H9 (cell line): ENCODE measurements at regions not wholly inside any gene's neighbourhood (a gene's known extent, or its start where the extent isn't known, plus 50 kb on each side); places are given as distances from the start of the nearest gene placed in this dataset.
"Not testable (repeated sequence)": the region's sequence is repeated elsewhere in the genome, so short reads cannot be mapped to it uniquely, and the experiment has no call there.

Experiments
- DNase-seq: peaks from one replicate; pipeline ENCODE4 v3.0.0-alpha.2; 2017
- H2AFZ ChIP-seq: one replicate; pipeline ENCODE4 v1.6.1; 2013; ENCODE audit warnings: mild to moderate bottlenecking, low read length, control low read depth, moderate library complexity
- H2AK5ac ChIP-seq: 2 replicates; pipeline ENCODE4 v1.6.1; 2013; ENCODE audit warnings: low read length, control low read depth, mixed read lengths; ENCODE audit not compliant: insufficient read length
- H2BK120ac ChIP-seq: one replicate; pipeline ENCODE4 v1.6.1; 2013; ENCODE audit warnings: low read depth, mild to moderate bottlenecking, low read length, control low read depth, inconsistent platforms; ENCODE audit not compliant: poor library complexity, severe bottlenecking
- H2BK12ac ChIP-seq: 2 replicates; pipeline ENCODE4 v1.6.1; 2013; ENCODE audit warnings: low read length, control low read depth, mixed read lengths, low read depth; ENCODE audit not compliant: insufficient read length
- H2BK15ac ChIP-seq: 2 replicates; pipeline ENCODE4 v1.6.1; 2013; ENCODE audit warnings: low read depth, low read length, control low read depth
- H2BK20ac ChIP-seq: one replicate; pipeline ENCODE4 v1.6.1; 2013; ENCODE audit warnings: low read depth, mild to moderate bottlenecking, low read length, control low read depth, inconsistent platforms; ENCODE audit not compliant: poor library complexity, severe bottlenecking
- H2BK5ac ChIP-seq: 2 replicates; pipeline ENCODE4 v1.6.1; 2013; ENCODE audit warnings: low read length, control low read depth, mixed read lengths; ENCODE audit not compliant: insufficient read length
- H3K14ac ChIP-seq: 2 replicates; pipeline ENCODE4 v1.6.1; 2013; ENCODE audit warnings: low read length, control low read depth; ENCODE audit not compliant: insufficient read depth
- H3K18ac ChIP-seq: 2 replicates; pipeline ENCODE4 v1.6.1; 2013; ENCODE audit warnings: low read depth, mild to moderate bottlenecking, mixed read lengths, low read length, control low read depth; ENCODE audit not compliant: insufficient read length
- H3K23ac ChIP-seq: 2 replicates; pipeline ENCODE4 v1.6.1; 2013; ENCODE audit warnings: low read length, control low read depth, mixed read lengths, low read depth; ENCODE audit not compliant: insufficient read length
- H3K23me2 ChIP-seq: 2 replicates; pipeline ENCODE4 v1.6.1; 2013; ENCODE audit warnings: low read depth, mild to moderate bottlenecking, mixed read lengths, low read length, control low read depth; ENCODE audit not compliant: insufficient read length, poor library complexity, severe bottlenecking
- H3K27ac ChIP-seq: 2 replicates; pipeline ENCODE4 v1.5.1; 2013; ENCODE audit warnings: low read length, control low read depth, mixed read lengths, low read depth; ENCODE audit not compliant: insufficient read length
- H3K27me3 ChIP-seq: 2 replicates; pipeline ENCODE4 v1.6.1; 2013; ENCODE audit warnings: low read length, control low read depth, inconsistent platforms; ENCODE audit not compliant: insufficient read depth
- H3K4ac ChIP-seq: 2 replicates; pipeline ENCODE4 v1.6.1; 2013; ENCODE audit warnings: low read depth, mild to moderate bottlenecking, control low read depth, inconsistent platforms, low read length, moderate library complexity
- H3K4me1 ChIP-seq: 2 replicates; pipeline ENCODE4 v1.6.1; 2013; ENCODE audit warnings: low read length, control low read depth, inconsistent platforms; ENCODE audit not compliant: insufficient read depth
- H3K4me2 ChIP-seq: 2 replicates; pipeline ENCODE4 v1.6.1; 2013; ENCODE audit warnings: low read length, control low read depth, mixed read lengths; ENCODE audit not compliant: insufficient read length, insufficient read depth
- H3K56ac ChIP-seq: 2 replicates; pipeline ENCODE4 v1.6.1; 2013; ENCODE audit warnings: low read depth, mild to moderate bottlenecking, mixed read lengths, low read length, control low read depth; ENCODE audit not compliant: insufficient read length
- H3K79me1 ChIP-seq: 2 replicates; pipeline ENCODE4 v1.6.1; 2013; ENCODE audit warnings: low read depth, mild to moderate bottlenecking, moderate library complexity, low read length, control low read depth, inconsistent platforms; ENCODE audit not compliant: insufficient read depth, poor library complexity, severe bottlenecking
- H3K79me2 ChIP-seq: 2 replicates; pipeline ENCODE4 v1.6.1; 2013; ENCODE audit warnings: low read length, control low read depth, inconsistent platforms; ENCODE audit not compliant: insufficient read depth
- H3K9ac ChIP-seq: 2 replicates; pipeline ENCODE4 v1.6.1; 2013; ENCODE audit warnings: low read length, control low read depth, mixed read lengths; ENCODE audit not compliant: insufficient read length; ENCODE audit errors: extremely low read depth
- H3K9me3 ChIP-seq: one replicate; pipeline ENCODE4 v1.6.1; 2013; ENCODE audit warnings: low read depth, low read length, inconsistent platforms; ENCODE audit not compliant: control insufficient read depth
- H3T11ph ChIP-seq: one replicate; pipeline ENCODE4 v1.6.1; 2013; ENCODE audit warnings: mild to moderate bottlenecking, low read length, control low read depth, inconsistent platforms
- H4K20me1 ChIP-seq: one replicate; pipeline ENCODE4 v1.6.1; 2013; ENCODE audit not compliant: control insufficient read depth, insufficient read length, insufficient read depth
- H4K5ac ChIP-seq: 2 replicates; pipeline ENCODE4 v1.6.1; 2013; ENCODE audit warnings: low read depth, mild to moderate bottlenecking, mixed read lengths, low read length, control low read depth; ENCODE audit not compliant: insufficient read length
- H4K8ac ChIP-seq: replicated peaks from 2 replicates; pipeline ENCODE4 v1.6.1; 2013; ENCODE audit warnings: low read length, control low read depth, mixed read lengths, low read depth; ENCODE audit not compliant: insufficient read length
- H4K91ac ChIP-seq: 2 replicates; pipeline ENCODE4 v1.6.1; 2013; ENCODE audit warnings: low read depth, mild to moderate bottlenecking, moderate library complexity, mixed read lengths, low read length, control low read depth; ENCODE audit not compliant: insufficient read length
- H3K27ac Mint-ChIP-seq, 3 experiments: 2 replicates in 2 of 3; 3 replicates in 1 of 3; pipeline ENCODE4 v1.8.0; 2020 to 2021; ENCODE audit warnings: mixed read lengths in 3 of 3, mild to moderate bottlenecking in 1 of 3, moderate library complexity in 1 of 3
- H3K27me3 Mint-ChIP-seq: 2 replicates; pipeline ENCODE4 v1.8.0; 2021; ENCODE audit warnings: low read depth, mild to moderate bottlenecking, moderate library complexity, mixed read lengths
- H3K36me3 Mint-ChIP-seq, 3 experiments: 2 replicates in 2 of 3; 3 replicates in 1 of 3; pipeline ENCODE4 v1.8.0; 2020 to 2021; ENCODE audit warnings: low read depth in 3 of 3, mixed read lengths in 3 of 3; ENCODE audit not compliant: insufficient read depth in 1 of 3
- H3K4me1 Mint-ChIP-seq, 2 experiments: 2 replicates each; pipeline ENCODE4 v1.8.0; 2020; ENCODE audit warnings: mixed read lengths in 2 of 2
- H3K4me3 Mint-ChIP-seq, 2 experiments: 2 replicates in 1 of 2; 3 replicates in 1 of 2; pipeline ENCODE4 v1.8.0; 2020 to 2021; ENCODE audit warnings: mild to moderate bottlenecking in 2 of 2, mixed read lengths in 2 of 2, moderate library complexity in 1 of 2
- H3K9me3 Mint-ChIP-seq, 2 experiments: 2 replicates in 1 of 2; 3 replicates in 1 of 2; pipeline ENCODE4 v1.8.0; 2020; ENCODE audit warnings: mild to moderate bottlenecking in 2 of 2, mixed read lengths in 2 of 2, moderate library complexity in 1 of 2
- CTCF ChIP-seq: fragments of 200-600 bp; sonication (generic); conservative IDR thresholded peaks from 3 replicates; pipeline ENCODE4 v1.8.0; 2021; ENCODE audit warnings: antibody characterized with exemption, mild to moderate bottlenecking
- WGBS: extraction: QIAGEN DNeasy Blood & Tissue Kit; methylation state at CpG from one replicate; pipeline ENCODE4 v1.1.7; 2013; ENCODE audit warnings: missing lambda C conversion rate, low lambda C conversion rate, mixed read lengths; ENCODE audit not compliant: insufficient read length; ENCODE audit errors: extremely low coverage; 5-methylcytosine and 5-hydroxymethylcytosine counted together

- no peak overlapping the region for H2BK12ac ChIP-seq
- H3T11ph ChIP-seq = no peak overlapping the region
- no peaks in the 10 kb centered on the region for H3K4me1 Mint-ChIP-seq
- DNase-seq = no peak
- H2AK5ac ChIP-seq = no peak overlapping the region
- H3K27ac ChIP-seq = no peak overlapping the region
- no peak overlapping the region for H3K18ac ChIP-seq
- no peak overlapping the region for H3K9ac ChIP-seq
- H3K27ac Mint-ChIP-seq = peak overlapping the region in 1 of 3 experiments; percentile 46; a peak in 1 of 7 replicates
- no peak overlapping the region for H3K4me3 Mint-ChIP-seq
- no peak overlapping the region for H4K5ac ChIP-seq
- no peak overlapping the region for H4K91ac ChIP-seq
- H4K20me1 ChIP-seq = no peaks in the 10 kb centered on the region
- no peaks in the 10 kb centered on the region for H3K27me3 Mint-ChIP-seq
- no peak overlapping the region for H2AFZ ChIP-seq
- H3K79me2 ChIP-seq = no peaks in the 10 kb centered on the region
- no peak overlapping the region for H3K4ac ChIP-seq
- no peaks in the 10 kb centered on the region for H3K36me3 Mint-ChIP-seq
- no peaks in the 10 kb centered on the region for H3K4me1 ChIP-seq
- H3K14ac ChIP-seq = no peak overlapping the region
- no peak overlapping the region for H3K23ac ChIP-seq
- no peak overlapping the region for H2BK15ac ChIP-seq
- no peak overlapping the region for H4K8ac ChIP-seq
- no peaks in the 10 kb centered on the region for H3K79me1 ChIP-seq
- H3K9me3 Mint-ChIP-seq = no peaks in the 10 kb centered on the region
- no peak overlapping the region for H3K4me2 ChIP-seq
- H2BK20ac ChIP-seq = no peak overlapping the region
- H2BK120ac ChIP-seq = no peak overlapping the region
- H3K27me3 ChIP-seq = no peaks in the 10 kb centered on the region
- H3K9me3 ChIP-seq = no peaks in the 10 kb centered on the region
- TF ChIP-seq CTCF = no peak
- WGBS = no CpG with 5 or more reads among the region's 1 CpG
- no peaks in the 10 kb centered on the region for H3K23me2 ChIP-seq
- no peak overlapping the region for H2BK5ac ChIP-seq
- H3K56ac ChIP-seq = no peak overlapping the region
These were observed 217.6 kb upstream of the CARD18 start for GRCh38 chr11:105357146-105357545.

GRCh38 chr11:105349867-105350266, 210.3 kb upstream of the CARD18 start:
- H3K4me1 Mint-ChIP-seq, H2BK20ac ChIP-seq, H2AK5ac ChIP-seq, DNase-seq, H3K9me3 ChIP-seq, H3K27me3 Mint-ChIP-seq, H3T11ph ChIP-seq, H4K8ac ChIP-seq, H2AFZ ChIP-seq, H3K79me1 ChIP-seq, H3K23me2 ChIP-seq, H3K27me3 ChIP-seq, H3K4ac ChIP-seq, H4K5ac ChIP-seq, H2BK120ac ChIP-seq, H3K56ac ChIP-seq, H3K23ac ChIP-seq, H3K14ac ChIP-seq, H3K4me2 ChIP-seq, H3K18ac ChIP-seq, H4K91ac ChIP-seq, H4K20me1 ChIP-seq, H2BK15ac ChIP-seq, H2BK12ac ChIP-seq, H3K79me2 ChIP-seq, H3K27ac ChIP-seq, H3K27ac Mint-ChIP-seq, H2BK5ac ChIP-seq, H3K4me3 Mint-ChIP-seq, H3K9ac ChIP-seq, H3K4me1 ChIP-seq: not testable (repeated sequence)
- no CpG with 5 or more reads among the region's 3 CpGs for WGBS
- H3K36me3 Mint-ChIP-seq = peaks cover 5 to 28% (median 6%) of the 10 kb centered on the region in 3 experiments; a peak in 5 of 7 replicates
- peaks cover 20 to 24% of the 10 kb centered on the region in 2 experiments for H3K9me3 Mint-ChIP-seq
